IPS-18a (cell line): ENCODE measurements at regions not wholly inside any gene's neighbourhood (a gene's known extent, or its start where the extent isn't known, plus 50 kb on each side); places are given as distances from the start of the nearest gene placed in this dataset.
"Not testable (repeated sequence)": the region's sequence is repeated elsewhere in the genome, so short reads cannot be mapped to it uniquely, and the experiment has no call there.

Experiments used
- H3K27ac ChIP-seq: one replicate; pipeline ENCODE4 v1.5.1; 2013; ENCODE audit warnings: low read length
- H3K27me3 ChIP-seq: one replicate; pipeline ENCODE4 v1.6.1; 2013; ENCODE audit warnings: mild to moderate bottlenecking, low read length; ENCODE audit not compliant: control insufficient read depth, insufficient read depth
- H3K36me3 ChIP-seq: one replicate; pipeline ENCODE4 v1.6.1; 2013; ENCODE audit warnings: low read depth, low read length; ENCODE audit not compliant: control insufficient read depth
- H3K4me1 ChIP-seq: one replicate; pipeline ENCODE4 v1.6.1; 2013; ENCODE audit warnings: low read depth, low read length; ENCODE audit not compliant: control insufficient read depth
- H3K4me3 ChIP-seq: one replicate; pipeline ENCODE4 v1.5.1; 2013; ENCODE audit warnings: low read length
- H3K9ac ChIP-seq: one replicate; pipeline ENCODE4 v1.6.1; 2013; ENCODE audit warnings: mild to moderate bottlenecking, low read length, moderate library complexity
- H3K9me3 ChIP-seq: one replicate; pipeline ENCODE4 v1.6.1; 2013; ENCODE audit warnings: low read depth, low read length; ENCODE audit not compliant: control insufficient read depth

GRCh38 chr14:44453433-44454171, 53.5 kb downstream of the FSCB start:
- H3K27ac ChIP-seq: no peak overlapping the region
- H3K9ac ChIP-seq: no peak overlapping the region
- no peaks in the 10 kb centered on the region for H3K36me3 ChIP-seq
- H3K27me3 ChIP-seq: no peaks in the 10 kb centered on the region
- H3K9me3 ChIP-seq: no peaks in the 10 kb centered on the region
- no peaks in the 10 kb centered on the region for H3K4me1 ChIP-seq
- H3K4me3 ChIP-seq: no peak overlapping the region

GRCh38 chr14:44450232-44450631, 56.9 kb downstream of the FSCB start:
- H3K27me3 ChIP-seq, H3K36me3 ChIP-seq, H3K9ac ChIP-seq, H3K4me1 ChIP-seq, H3K27ac ChIP-seq, H3K4me3 ChIP-seq, H3K9me3 ChIP-seq: not testable (repeated sequence)

GRCh38 chr14:44449680-44450079, 57.4 kb downstream of the FSCB start:
- Histone ChIP-seq H3K4me1 (no peaks in the 10 kb centered on the region), H3K27me3 (no peaks in the 10 kb centered on the region), H3K27ac (no peak overlapping the region), H3K9me3 (no peaks in the 10 kb centered on the region), H3K9ac (no peak overlapping the region), H3K36me3 (no peaks in the 10 kb centered on the region), H3K4me3 (no peak overlapping the region)

- H3K36me3 ChIP-seq: no peaks in the 10 kb centered on the region
- H3K9ac ChIP-seq: no peak overlapping the region
- no peak overlapping the region for H3K27ac ChIP-seq
- H3K27me3 ChIP-seq: no peaks in the 10 kb centered on the region
- no peaks in the 10 kb centered on the region for H3K9me3 ChIP-seq
- no peak overlapping the region for H3K4me3 ChIP-seq
- H3K4me1 ChIP-seq: no peaks in the 10 kb centered on the region
Measured at GRCh38 chr14:44448951-44449358, 58.1 kb downstream of the FSCB start.

GRCh38 chr14:44446965-44447364, 60.1 kb downstream of the FSCB start:
- H3K27me3 ChIP-seq: no peaks in the 10 kb centered on the region
- no peak overlapping the region for H3K4me3 ChIP-seq
- H3K4me1 ChIP-seq: no peaks in the 10 kb centered on the region
- no peaks in the 10 kb centered on the region for H3K36me3 ChIP-seq
- H3K9me3 ChIP-seq: no peaks in the 10 kb centered on the region
- no peak overlapping the region for H3K27ac ChIP-seq
- no peak overlapping the region for H3K9ac ChIP-seq

GRCh38 chr14:44444454-44444853, 62.6 kb downstream of the FSCB start:
- no peak overlapping the region for H3K4me3 ChIP-seq
- no peaks in the 10 kb centered on the region for H3K27me3 ChIP-seq
- H3K27ac ChIP-seq: no peak overlapping the region
- no peaks in the 10 kb centered on the region for H3K9me3 ChIP-seq
- no peaks in the 10 kb centered on the region for H3K4me1 ChIP-seq
- H3K36me3 ChIP-seq: no peaks in the 10 kb centered on the region
- no peak overlapping the region for H3K9ac ChIP-seq

- Histone ChIP-seq H3K27ac (no peak overlapping the region), H3K27me3 (no peaks in the 10 kb centered on the region), H3K9ac (no peak overlapping the region), H3K4me1 (no peaks in the 10 kb centered on the region), H3K4me3 (no peak overlapping the region), H3K9me3 (no peaks in the 10 kb centered on the region), H3K36me3 (no peaks in the 10 kb centered on the region)
Measured at GRCh38 chr14:44438936-44439335, 68.1 kb downstream of the FSCB start.

- no peaks in the 10 kb centered on the region for H3K9me3 ChIP-seq
- H3K9ac ChIP-seq: no peak overlapping the region
- no peak overlapping the region for H3K27ac ChIP-seq
- no peak overlapping the region for H3K4me3 ChIP-seq
- H3K27me3 ChIP-seq: no peaks in the 10 kb centered on the region
- H3K36me3 ChIP-seq: no peaks in the 10 kb centered on the region
- no peaks in the 10 kb centered on the region for H3K4me1 ChIP-seq
Measured at GRCh38 chr14:44438221-44438620, 68.9 kb downstream of the FSCB start.

GRCh38 chr14:44436458-44436857, 70.6 kb downstream of the FSCB start:
- Histone ChIP-seq H3K27me3 (no peaks in the 10 kb centered on the region), H3K27ac (no peak overlapping the region), H3K9me3 (no peaks in the 10 kb centered on the region), H3K4me3 (no peak overlapping the region), H3K9ac (no peak overlapping the region), H3K4me1 (no peaks in the 10 kb centered on the region), H3K36me3 (no peaks in the 10 kb centered on the region)

GRCh38 chr14:44428231-44428945, 78.7 kb downstream of the FSCB start:
- Histone ChIP-seq H3K4me3 (no peak overlapping the region), H3K4me1 (no peaks in the 10 kb centered on the region), H3K36me3 (no peaks in the 10 kb centered on the region), H3K27ac (no peak overlapping the region), H3K9me3 (no peaks in the 10 kb centered on the region), H3K27me3 (no peaks in the 10 kb centered on the region), H3K9ac (no peak overlapping the region)

- no peak overlapping the region for H3K4me3 ChIP-seq
- H3K36me3 ChIP-seq: no peaks in the 10 kb centered on the region
- no peak overlapping the region for H3K9ac ChIP-seq
- H3K27ac ChIP-seq: no peak overlapping the region
- no peaks in the 10 kb centered on the region for H3K9me3 ChIP-seq
- no peaks in the 10 kb centered on the region for H3K27me3 ChIP-seq
- no peaks in the 10 kb centered on the region for H3K4me1 ChIP-seq
Measured at GRCh38 chr14:44422699-44423098, 84.4 kb downstream of the FSCB start.

GRCh38 chr14:44420226-44420625, 86.9 kb downstream of the FSCB start:
- H3K9me3 ChIP-seq: no peaks in the 10 kb centered on the region
- H3K27ac ChIP-seq: no peak overlapping the region
- no peak overlapping the region for H3K9ac ChIP-seq
- H3K27me3 ChIP-seq: no peaks in the 10 kb centered on the region
- no peak overlapping the region for H3K4me3 ChIP-seq
- H3K4me1 ChIP-seq: no peaks in the 10 kb centered on the region
- no peaks in the 10 kb centered on the region for H3K36me3 ChIP-seq
